ENCODE measurements at regions not wholly inside any gene's neighbourhood (a gene's known extent, or its start where the extent isn't known, plus 50 kb on each side); places are given as distances from the start of the nearest gene placed in this dataset.

GRCh38 chr4:187715466-187715865 is 280.1 kb upstream of the ZFP42 start (continued):
- TF ChIP-seq ZBTB40 (IDR thresholded peaks at IDR 0.05) (no peak), ZBTB40 (CRISPR knock-in tag; IDR thresholded peaks at IDR 0.05) (no peak), NR1H2 (CRISPR knock-in tag; IDR thresholded peaks at IDR 0.05; ENCODE audit: borderline replicate concordance, low read depth) (no peak)

GRCh38 chr4:187724456-187724855 is 271.1 kb upstream of the ZFP42 start:
- intact Hi-C loops (cut with micrococcal nuclease; ENCODE audit: unreplicated experiment) = no loop called here
- ATAC-seq (no peak), FAIRE-seq (no peak), DNase-seq (ENCODE audit: low spot score) (no peak)
- no peaks in the 10 kb centered on the region for H3K79me2 ChIP-seq (ENCODE audit: insufficient read depth, low read length)
- no TSS peak for BruUV-seq (replicated peaks)
- H3K4me1 ChIP-seq (ENCODE audit: insufficient read depth, low read length) = no peaks in the 10 kb centered on the region
- no peaks in the 10 kb centered on the region; a peak in 1 of 5 replicates for H3K27me3 ChIP-seq (ENCODE audit: control insufficient read depth in 1 of 2, insufficient read depth in 2 of 2, low read length in 2 of 2)
- ChIA-PET CTCF (ENCODE audit: low intra/inter-chr PET ratio, low total read pairs) (no interaction called here), POLR2A (no interaction called here)
- no peaks in the 10 kb centered on the region for H4K20me1 ChIP-seq (ENCODE audit: insufficient read depth, low read length)
- H3K4me3 ChIP-seq (replicated peaks in 1 of 3; ENCODE audit: insufficient read depth in 1 of 3, low read depth in 2 of 3, low read length in 3 of 3) = no peak overlapping the region
- H3K4me2 ChIP-seq (ENCODE audit: low read depth, low read length) = no peak overlapping the region
- H3K27ac ChIP-seq (ENCODE audit: extremely low read length, insufficient read depth, low read length) = no peak overlapping the region
- no peak overlapping the region for H2AFZ ChIP-seq (ENCODE audit: low read length)
- in situ Hi-C loops (cut with HindIII; ENCODE audit: extremely low pct_ligation_motif_present, low pct_unique_long_range_greater_than_20kb) = no loop called here
- H3K36me3 ChIP-seq (replicated peaks in 1 of 2; ENCODE audit: control insufficient read depth in 1 of 2, insufficient read depth in 2 of 2, low read length in 2 of 2) = no peaks in the 10 kb centered on the region
- H3K9ac ChIP-seq (ENCODE audit: insufficient read depth, low read depth, low read length) = no peak overlapping the region
- no peaks in the 10 kb centered on the region for H3K9me3 ChIP-seq (ENCODE audit: low read length)
- 1% methylated on average over 5 of the region's 5 CpGs for WGBS (ENCODE audit: low lambda C conversion rate)
- TF ChIP-seq PRMT3 (CRISPR knock-in tag; IDR thresholded peaks at IDR 0.05; ENCODE audit: borderline replicate concordance, low read depth) (no peak), ETV6 (CRISPR knock-in tag; conservative IDR thresholded peaks at IDR 0.05) (no peak), DPF2 (CRISPR knock-in tag; IDR thresholded peaks at IDR 0.05; ENCODE audit: borderline replicate concordance, low read depth) (no peak), CEBPB (IDR thresholded peaks at IDR 0.05; ENCODE audit: borderline replicate concordance, low read depth, low read length) (no peak), ZGPAT (CRISPR knock-in tag; IDR thresholded peaks at IDR 0.05) (no peak), PAWR (CRISPR knock-in tag; IDR thresholded peaks at IDR 0.05; ENCODE audit: borderline replicate concordance) (no peak), FOXK2 (IDR thresholded peaks at IDR 0.05) (no peak), ZSCAN5A (CRISPR knock-in tag; IDR thresholded peaks at IDR 0.05; ENCODE audit: borderline replicate concordance) (no peak), U2AF1 (optimal IDR thresholded peaks at IDR 0.05; ENCODE audit: low read depth, low read length) (no peak), ZKSCAN1 (IDR thresholded peaks at IDR 0.05; ENCODE audit: low read length) (no peak)
